ENCODE measurements at regions not wholly inside any gene's neighbourhood (a gene's known extent, or its start where the extent isn't known, plus 50 kb on each side); places are given as distances from the start of the nearest gene placed in this dataset.
"Not testable (repeated sequence)": the region's sequence is repeated elsewhere in the genome, so short reads cannot be mapped to it uniquely, and the experiment has no call there.

DNA sequence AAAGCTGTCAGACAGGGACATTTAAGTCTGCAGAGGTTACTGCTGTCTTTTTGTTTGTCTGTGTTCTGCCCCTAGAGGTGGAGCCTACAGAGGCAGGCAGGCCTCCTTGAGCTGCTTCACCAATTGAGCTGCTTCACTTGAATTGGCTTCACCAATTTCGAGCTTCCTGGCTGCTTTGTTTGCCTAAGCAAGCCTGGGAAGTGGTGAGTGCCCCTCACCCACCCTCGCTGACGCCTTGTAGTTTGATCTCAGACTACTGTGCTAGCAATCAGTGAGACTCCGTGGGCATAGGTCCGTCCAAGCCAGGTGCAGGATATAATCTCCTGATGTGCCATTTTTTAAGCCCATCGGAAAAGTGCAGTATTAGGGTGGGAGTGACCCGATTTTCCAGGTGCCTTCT, 179.7 kb downstream of the TRIM51G start:
- H3K36me3 Mint-ChIP-seq (ENCODE audit: low read depth); H3K4me3 Mint-ChIP-seq (ENCODE audit: low read depth); H3K27ac Mint-ChIP-seq; DNase-seq (ENCODE audit: low spot score); H3K27me3 Mint-ChIP-seq (ENCODE audit: low read depth); intact Hi-C loops (cut with micrococcal nuclease); H3K4me1 Mint-ChIP-seq (ENCODE audit: low read depth): not testable (repeated sequence)
- H3K9me3 Mint-ChIP-seq: peaks cover 53% of the 10 kb centered on the region

Measured in activated T-helper 2 cell treated with anti-CD3 and anti-CD28 coated beads, Interferon-gamma antibody, Interleukin-2, Interleukin-4, amounts not matched to agents 10 μg/mL and 5 μg/mL and 100 μg/mL, durations not matched to agents 14 hours and 24 hours and 36 hours (primary cell).